HEK293 (cell line): ENCODE measurements at regions not wholly inside any gene's neighbourhood (a gene's known extent, or its start where the extent isn't known, plus 50 kb on each side); places are given as distances from the start of the nearest gene placed in this dataset.

Experiments
- CTCF ChIA-PET: fragments of 350-600 bp; formaldehyde crosslinking; extraction: SDS; loops from one replicate; lab custom pipeline; 2021; ENCODE audit warnings: antibody characterized with exemption; lab: Yijun Ruan, JAX
- POLR2A ChIA-PET: fragments of 300-600 bp; formaldehyde crosslinking; extraction: SDS; loops from one replicate; lab custom pipeline; 2020; ENCODE audit warnings: antibody characterized with exemption, inconsistent platforms; lab: Yijun Ruan, JAX
- H3K27ac ChIP-seq: fragments of 200-500 bp; sonication (Bioruptor generic); 2 replicates; pipeline ENCODE4 v1.5.1; 2014; ENCODE audit warnings: low read depth, low read length, control low read depth, inconsistent platforms; ENCODE audit errors: extremely low read depth
- H3K36me3 ChIP-seq, 2 experiments: fragments of 200-500 bp in 1 of 2; sonication (Bioruptor generic) in 1 of 2; 1 replicate in 1 of 2; 2 replicates in 1 of 2; pipeline ENCODE4 v1.5.1; 2014 to 2017; ENCODE audit warnings: inconsistent platforms in 2 of 2, low read length in 2 of 2; ENCODE audit not compliant: control insufficient read depth in 2 of 2, insufficient read depth in 1 of 2
- H3K4me1 ChIP-seq: fragments of 200-500 bp; sonication (Bioruptor generic); 2 replicates; pipeline ENCODE4 v1.5.1; 2014; ENCODE audit warnings: mild to moderate bottlenecking, low read length, inconsistent platforms; ENCODE audit not compliant: control insufficient read depth, insufficient read depth
- H3K4me3 ChIP-seq: 2 replicates; pipeline ENCODE4 v1.5.1; 2011; ENCODE audit warnings: low read depth, mild to moderate bottlenecking, control low read depth, low read length, moderate library complexity
- H3K9me3 ChIP-seq: fragments of 200-500 bp; sonication (Bioruptor generic); 2 replicates; pipeline ENCODE4 v1.5.1; 2014; ENCODE audit warnings: low read depth, low read length, inconsistent platforms; ENCODE audit not compliant: control insufficient read depth, insufficient read depth
- BCL11B ChIP-seq: fragments of 450-650 bp; formaldehyde crosslinking; IDR thresholded peaks from 2 replicates; pipeline ENCODE4 v1.5.1; 2016; ENCODE audit warnings: low read depth, missing biosample characterization, missing genetic modification characterization
- GLIS2 ChIP-seq: fragments of 450-650 bp; formaldehyde crosslinking; IDR thresholded peaks from 2 replicates; pipeline ENCODE4 v1.5.1; 2016; ENCODE audit warnings: missing biosample characterization, missing genetic modification characterization
- IKZF3 ChIP-seq: fragments of 450-650 bp; IDR thresholded peaks from 2 replicates; pipeline ENCODE4 v1.5.0; 2018; ENCODE audit warnings: missing biosample characterization, mild to moderate bottlenecking, missing genetic modification characterization, moderate library complexity
- KLF7 ChIP-seq: fragments of 450-650 bp; formaldehyde crosslinking; IDR thresholded peaks from 2 replicates; pipeline ENCODE4 v1.5.1; 2016; ENCODE audit warnings: missing biosample characterization, missing genetic modification characterization, borderline replicate concordance
- MEIS1 ChIP-seq: sonication (generic); formaldehyde crosslinking; IDR thresholded peaks from 2 replicates; pipeline ENCODE4 v1.8.1; 2022; ENCODE audit warnings: missing genetic modification reagents, mild to moderate bottlenecking, borderline replicate concordance
- PBX3 ChIP-seq: sonication (generic); formaldehyde crosslinking; IDR thresholded peaks from 2 replicates; pipeline ENCODE4 v1.8.1; 2022; ENCODE audit warnings: mild to moderate bottlenecking, moderate library complexity, missing genetic modification reagents
- SCRT2 ChIP-seq: fragments of 450-650 bp; formaldehyde crosslinking; IDR thresholded peaks from 2 replicates; pipeline ENCODE4 v1.5.1; 2016; ENCODE audit warnings: missing biosample characterization, missing genetic modification characterization
- YY1 ChIP-seq: fragments of 450-650 bp; formaldehyde crosslinking; IDR thresholded peaks from 2 replicates; pipeline ENCODE4 v1.5.1; 2018; ENCODE audit warnings: missing biosample characterization, missing genetic modification characterization
- ZBTB7A ChIP-seq: fragments of 450-650 bp; formaldehyde crosslinking; IDR thresholded peaks from 2 replicates; pipeline ENCODE4 v1.5.1; 2016; ENCODE audit warnings: low read depth, missing biosample characterization, missing genetic modification characterization
- ZBTB8A ChIP-seq: fragments of 450-650 bp; formaldehyde crosslinking; IDR thresholded peaks from 2 replicates; pipeline ENCODE4 v1.5.1; 2016; ENCODE audit warnings: missing biosample characterization, missing genetic modification characterization
- ZNF133 ChIP-seq: fragments of 450-650 bp; formaldehyde crosslinking; IDR thresholded peaks from 2 replicates; pipeline ENCODE4 v1.5.1; 2016; ENCODE audit warnings: missing biosample characterization, missing genetic modification characterization
- ZNF184 ChIP-seq: fragments of 450-650 bp; IDR thresholded peaks from 2 replicates; pipeline ENCODE4 v1.5.1; 2018; ENCODE audit warnings: missing biosample characterization, mild to moderate bottlenecking, missing genetic modification characterization
- ZNF202 ChIP-seq: fragments of 450-650 bp; formaldehyde crosslinking; IDR thresholded peaks from 2 replicates; pipeline ENCODE4 v1.5.1; 2016; ENCODE audit warnings: missing biosample characterization, missing genetic modification characterization, borderline replicate concordance
- ZNF223 ChIP-seq: fragments of 450-650 bp; formaldehyde crosslinking; IDR thresholded peaks from 2 replicates; pipeline ENCODE4 v1.5.1; 2016; ENCODE audit warnings: missing biosample characterization, missing genetic modification characterization
- ZNF274 ChIP-seq, 2 experiments: fragments of 200-500 bp in 1 of 2; fragments of 450-650 bp in 1 of 2; sonication (Bioruptor generic) in 1 of 2; formaldehyde crosslinking in 1 of 2; IDR thresholded peaks; 2 replicates each; pipeline versions ENCODE4 v1.5.1 to v1.6.1; 2014 to 2016; ENCODE audit warnings: borderline replicate concordance in 1 of 2, inconsistent platforms in 1 of 2, low read length in 1 of 2, missing biosample characterization in 1 of 2, missing genetic modification characterization in 1 of 2
- ZNF514 ChIP-seq: fragments of 450-650 bp; formaldehyde crosslinking; IDR thresholded peaks from 2 replicates; pipeline ENCODE4 v1.5.1; 2016; ENCODE audit warnings: missing biosample characterization, missing genetic modification characterization
- ZNF623 ChIP-seq: fragments of 450-650 bp; formaldehyde crosslinking; IDR thresholded peaks from 2 replicates; pipeline ENCODE4 v1.5.1; 2016; ENCODE audit warnings: missing biosample characterization, missing genetic modification characterization
- ZNF626 ChIP-seq: fragments of 450-650 bp; sonication (Bioruptor Pico); formaldehyde crosslinking; IDR thresholded peaks from 2 replicates; pipeline ENCODE4 v1.5.1; 2018; ENCODE audit warnings: missing biosample characterization, missing genetic modification characterization, inconsistent platforms
- ZNF658 ChIP-seq: fragments of 450-650 bp; formaldehyde crosslinking; IDR thresholded peaks from 2 replicates; pipeline ENCODE4; 2016; ENCODE audit warnings: missing biosample characterization, missing genetic modification characterization
- ZNF677 ChIP-seq: fragments of 450-650 bp; IDR thresholded peaks from 2 replicates; pipeline ENCODE4 v1.5.0; 2018; ENCODE audit warnings: missing biosample characterization, mild to moderate bottlenecking, missing genetic modification characterization, moderate library complexity
- TF ChIP-seq, protein P1 (sequence below): fragments of 450-650 bp; formaldehyde crosslinking; IDR thresholded peaks from 2 replicates; pipeline ENCODE4 v1.5.1; 2017; ENCODE audit warnings: missing biosample characterization, missing genetic modification characterization
- TF ChIP-seq, protein P2 (sequence below): fragments of 450-650 bp; formaldehyde crosslinking; IDR thresholded peaks from 2 replicates; pipeline ENCODE4 v1.5.1; 2016; ENCODE audit warnings: missing biosample characterization, missing genetic modification characterization, low read depth

- Histone ChIP-seq H3K9me3 (no peaks in the 10 kb centered on the region), H3K36me3 (no peaks in the 10 kb centered on the region), H3K4me3 (no peak overlapping the region), H3K27ac (no peak overlapping the region), H3K4me1 (no peaks in the 10 kb centered on the region)
- ChIA-PET POLR2A (no interaction called here), CTCF (interaction anchor here (0.6 kb wide), 1 partner anchor 40 kb away, joined by 3 read pairs; no protein-coding TSS in a partner anchor)
- TF ChIP-seq ZNF184 (no peak), ZNF133 (tag by site-specific recombination) (no peak)
Measured at GRCh38 chr18:64882896-64883295, 734.0 kb upstream of the LINC00305 start.

DNA sequence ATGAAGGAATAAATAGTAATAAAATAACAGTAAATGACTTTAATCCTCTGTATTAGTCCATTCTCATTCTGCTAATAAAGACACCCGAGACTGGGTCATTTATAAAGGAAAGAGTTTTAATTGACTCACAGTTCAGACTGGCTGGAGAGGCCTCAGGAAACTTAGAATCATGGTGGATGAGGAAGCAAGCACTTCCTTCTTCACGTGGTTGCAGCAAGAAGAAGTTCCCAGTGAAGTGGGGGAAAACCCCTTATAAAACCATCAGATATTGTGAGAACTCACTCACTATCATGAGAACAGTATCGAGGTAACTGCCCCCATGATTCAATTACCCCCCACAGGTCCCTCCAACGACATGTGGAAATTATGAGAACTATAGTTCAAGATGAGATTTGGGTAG lies 727.9 kb upstream of the LINC00305 start:
- POLR2A ChIA-PET = no interaction called here
- H3K4me1 ChIP-seq = no peaks in the 10 kb centered on the region
- H3K9me3 ChIP-seq = no peaks in the 10 kb centered on the region
- CTCF ChIA-PET = no interaction called here
- H3K36me3 ChIP-seq = no peaks in the 10 kb centered on the region
- H3K4me3 ChIP-seq = no peak overlapping the region
- TF ChIP-seq KLF7 (tag by site-specific recombination) = no peak
- no peak for TF ChIP-seq ZNF658
- TF ChIP-seq ZNF274 (IDR thresholded peaks at IDR 0.05; ENCODE audit: low read length) = no peak
- no peak for TF ChIP-seq ZNF274 (tag by site-specific recombination; IDR thresholded peaks at IDR 0.05; ENCODE audit: borderline replicate concordance)
- no peak for TF ChIP-seq ZBTB8A (tag by site-specific recombination)
- no peak for TF ChIP-seq MEIS1 (CRISPR knock-in tag)
- TF ChIP-seq, protein P1, sequence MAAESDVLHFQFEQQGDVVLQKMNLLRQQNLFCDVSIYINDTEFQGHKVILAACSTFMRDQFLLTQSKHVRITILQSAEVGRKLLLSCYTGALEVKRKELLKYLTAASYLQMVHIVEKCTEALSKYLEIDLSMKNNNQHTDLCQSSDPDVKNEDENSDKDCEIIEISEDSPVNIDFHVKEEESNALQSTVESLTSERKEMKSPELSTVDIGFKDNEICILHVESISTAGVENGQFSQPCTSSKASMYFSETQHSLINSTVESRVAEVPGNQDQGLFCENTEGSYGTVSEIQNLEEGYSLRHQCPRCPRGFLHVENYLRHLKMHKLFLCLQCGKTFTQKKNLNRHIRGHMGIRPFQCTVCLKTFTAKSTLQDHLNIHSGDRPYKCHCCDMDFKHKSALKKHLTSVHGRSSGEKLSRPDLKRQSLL (tag by site-specific recombination) = no peak
- no peak for TF ChIP-seq PBX3 (CRISPR knock-in tag)
- no peak for TF ChIP-seq IKZF3
- TF ChIP-seq ZBTB7A (tag by site-specific recombination) = no peak
- TF ChIP-seq GLIS2 (tag by site-specific recombination) = no peak
- TF ChIP-seq BCL11B (tag by site-specific recombination) = no peak
- no peak for TF ChIP-seq ZNF202 (tag by site-specific recombination)
- TF ChIP-seq ZNF223 (tag by site-specific recombination) = no peak
- no peak for TF ChIP-seq ZNF677 (tag by site-specific recombination)
- no peak for TF ChIP-seq SCRT2 (tag by site-specific recombination)
- TF ChIP-seq ZNF626 = no peak
- TF ChIP-seq, protein P2, sequence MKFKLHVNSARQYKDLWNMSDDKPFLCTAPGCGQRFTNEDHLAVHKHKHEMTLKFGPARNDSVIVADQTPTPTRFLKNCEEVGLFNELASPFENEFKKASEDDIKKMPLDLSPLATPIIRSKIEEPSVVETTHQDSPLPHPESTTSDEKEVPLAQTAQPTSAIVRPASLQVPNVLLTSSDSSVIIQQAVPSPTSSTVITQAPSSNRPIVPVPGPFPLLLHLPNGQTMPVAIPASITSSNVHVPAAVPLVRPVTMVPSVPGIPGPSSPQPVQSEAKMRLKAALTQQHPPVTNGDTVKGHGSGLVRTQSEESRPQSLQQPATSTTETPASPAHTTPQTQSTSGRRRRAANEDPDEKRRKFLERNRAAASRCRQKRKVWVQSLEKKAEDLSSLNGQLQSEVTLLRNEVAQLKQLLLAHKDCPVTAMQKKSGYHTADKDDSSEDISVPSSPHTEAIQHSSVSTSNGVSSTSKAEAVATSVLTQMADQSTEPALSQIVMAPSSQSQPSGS (tag by site-specific recombination) = no peak
- no peak for TF ChIP-seq YY1 (tag by site-specific recombination)
- TF ChIP-seq ZNF514 (tag by site-specific recombination) = no peak
- no peak for TF ChIP-seq ZNF623 (tag by site-specific recombination)
- H3K27ac ChIP-seq = no peak overlapping the region
